Dermis microvascular lymphatic vessel endothelial cell (primary cell): ENCODE measurements at regions not wholly inside any gene's neighbourhood (a gene's known extent, or its start where the extent isn't known, plus 50 kb on each side); places are given as distances from the start of the nearest gene placed in this dataset.

Experiments
- DNase-seq, 2 donors: peaks; one replicate each; pipeline versions ENCODE4 v3.0.0 to v3.0.0-alpha.2; 2010; ENCODE audit warnings: low read depth in 2 of 2

DNA sequence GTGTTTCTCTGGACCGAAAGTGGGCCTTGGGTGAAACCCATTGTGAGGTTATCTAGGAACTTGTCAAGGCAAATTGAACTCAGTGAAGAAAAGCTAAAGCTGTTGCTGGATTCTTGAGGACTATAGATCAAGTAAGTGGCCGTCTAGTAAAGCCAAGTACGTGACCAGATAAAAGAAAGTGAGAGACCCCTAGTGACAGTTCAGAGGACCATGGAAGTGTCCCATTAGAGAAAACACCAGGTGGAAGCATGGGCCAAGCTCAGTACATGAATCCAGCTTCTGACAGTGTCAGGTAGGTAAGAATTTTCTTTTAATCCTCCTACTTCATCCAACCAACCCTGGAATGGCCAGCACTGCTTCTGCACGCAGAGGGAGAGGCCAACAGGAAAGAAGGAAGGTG is 349.3 kb upstream of the RGMA start:
- no peak for DNase-seq

DNA sequence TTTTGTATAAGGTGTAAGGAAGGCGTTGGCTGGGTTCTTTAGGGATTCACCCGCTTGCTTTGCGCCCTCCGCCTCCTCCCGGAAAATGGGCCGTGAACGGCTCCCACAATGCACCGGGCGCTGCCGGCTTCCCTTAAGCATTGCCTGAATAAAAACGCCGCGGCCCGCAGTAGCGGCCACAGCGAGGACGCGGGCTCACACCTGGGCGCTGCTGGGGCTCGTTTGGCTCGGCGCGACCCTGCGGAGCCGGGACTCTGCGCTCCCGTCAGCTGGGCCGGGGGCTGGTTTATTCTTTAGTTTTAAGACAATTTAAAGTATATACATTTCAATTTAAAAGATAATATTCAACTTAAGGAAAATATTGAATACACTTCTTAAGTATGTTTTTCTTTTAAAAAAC is 343.5 kb upstream of the RGMA start:
- no peak for DNase-seq

DNA sequence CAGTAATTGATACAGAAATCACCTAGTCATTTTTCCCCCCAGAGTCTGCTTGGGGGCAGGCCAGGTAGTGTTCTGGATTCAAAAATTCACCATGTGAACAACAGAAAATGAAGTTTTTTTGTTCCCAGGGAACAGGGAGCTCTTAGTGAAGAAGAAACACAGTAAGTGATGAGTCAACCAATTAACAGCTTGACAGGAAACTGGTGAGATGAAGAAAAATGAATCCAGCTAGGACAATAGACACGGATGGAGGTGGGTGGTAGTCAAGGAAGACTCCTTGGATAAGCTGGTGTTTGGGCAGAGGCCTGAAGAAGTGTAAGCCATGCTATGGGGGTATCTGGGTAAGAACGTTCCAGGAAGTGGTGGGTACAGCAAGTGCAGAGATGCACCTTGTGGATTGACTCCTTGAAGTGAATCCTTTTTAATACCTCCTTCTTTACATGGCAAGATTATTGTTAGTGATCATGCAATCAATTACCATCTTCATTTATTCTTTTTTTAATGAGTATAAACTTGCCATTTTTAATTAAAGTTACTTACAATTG is 339.9 kb upstream of the RGMA start:
- DNase-seq, result no peak

DNA sequence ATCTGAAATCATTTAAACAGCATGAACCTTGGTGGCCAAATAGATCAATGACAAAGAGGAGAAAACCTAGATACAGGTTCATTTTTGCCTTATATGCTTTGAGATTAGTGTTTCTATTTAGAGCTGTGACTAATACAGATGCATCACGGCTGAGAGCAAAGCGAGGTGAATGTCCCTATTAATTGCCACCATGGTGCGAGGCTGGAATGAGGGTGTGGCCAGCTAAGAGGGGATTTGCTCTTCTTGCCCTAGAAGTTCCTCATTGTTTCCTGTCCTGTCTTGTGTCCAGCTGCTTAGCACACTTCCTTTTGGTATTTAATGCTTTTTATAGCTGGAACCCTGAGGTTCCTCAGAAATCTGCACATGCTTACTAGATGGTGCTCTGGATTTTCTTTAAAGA is 339.1 kb upstream of the RGMA start:
- no peak for DNase-seq

DNA sequence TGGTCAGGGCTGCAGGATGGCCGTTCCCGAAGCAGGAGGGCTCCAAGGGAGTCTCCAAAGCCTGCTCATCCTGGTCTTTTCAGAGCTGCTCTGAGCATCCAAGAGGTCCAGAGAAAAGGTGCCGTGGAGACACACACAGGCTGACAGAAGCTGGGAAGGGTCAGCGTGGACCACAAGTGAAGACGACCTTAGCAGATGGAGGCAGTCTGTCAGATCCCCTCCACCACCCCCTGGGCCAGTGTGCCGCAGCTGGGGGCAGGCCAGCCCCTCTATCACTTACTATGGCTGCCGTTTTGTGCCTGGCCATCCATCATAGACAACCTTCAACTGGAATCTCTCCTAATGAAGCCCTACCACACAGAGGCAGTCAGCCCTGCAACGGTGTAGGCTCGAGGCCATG is 335.1 kb upstream of the RGMA start:
- DNase-seq, result no peak

DNA sequence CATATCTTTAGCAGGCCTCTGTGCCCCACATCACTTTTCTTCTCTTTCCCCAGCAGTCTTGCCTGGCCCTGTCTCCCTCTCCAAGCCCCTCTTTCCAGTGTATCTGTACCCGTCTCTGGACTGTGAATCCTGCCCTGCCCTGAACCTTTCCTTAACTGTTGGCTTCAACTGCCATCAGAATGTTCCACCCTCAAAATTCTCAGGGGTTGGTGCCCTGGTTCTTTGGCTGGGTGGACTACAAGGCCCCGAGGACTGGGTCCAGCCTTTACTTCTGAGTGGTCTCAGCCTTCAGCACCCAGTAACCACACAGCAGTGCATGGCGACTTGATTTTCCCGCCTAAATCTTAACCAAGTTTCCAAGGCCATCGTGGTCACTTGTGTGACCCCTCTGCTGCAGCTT is 333.5 kb upstream of the RGMA start:
- no peak for DNase-seq

DNA sequence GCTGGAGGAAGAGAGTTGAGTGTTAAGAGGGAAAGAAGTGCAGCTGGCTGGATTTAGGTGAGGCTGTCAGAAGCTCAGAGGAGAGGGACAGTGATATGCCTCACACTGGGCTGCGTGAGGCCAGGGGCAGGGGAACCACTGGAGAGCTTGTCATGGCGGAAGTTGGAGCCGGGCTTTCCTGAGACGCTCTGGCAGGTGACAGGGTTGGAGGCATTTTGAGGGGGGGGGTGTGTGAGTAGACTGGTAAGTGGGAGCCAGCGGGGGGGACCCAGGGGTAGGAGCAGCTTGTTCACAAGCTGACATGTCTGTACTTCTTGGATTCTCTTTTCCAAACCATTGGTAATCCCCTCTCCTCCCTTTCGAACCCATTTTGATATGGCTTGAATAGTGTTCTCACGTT is 331.5 kb upstream of the RGMA start:
- no peak for DNase-seq

DNA sequence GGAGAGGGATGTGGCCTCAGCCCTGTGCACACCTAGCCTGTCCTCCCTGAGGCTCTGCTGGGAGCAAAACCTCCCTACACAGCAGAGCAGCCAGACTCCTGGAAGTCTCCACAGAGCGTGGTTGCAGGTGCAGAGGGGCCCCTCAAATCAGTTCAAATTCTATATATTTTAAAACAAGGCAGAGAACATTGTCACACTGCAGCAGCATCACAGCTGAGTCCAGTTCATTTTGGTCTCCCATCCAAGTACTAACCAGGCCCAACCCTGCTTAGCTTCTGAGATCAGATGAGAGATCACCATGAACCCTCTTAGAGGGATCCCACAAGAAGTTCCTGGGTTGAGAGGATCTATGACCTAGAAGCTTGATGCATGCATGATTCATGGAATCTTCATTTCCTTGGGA is 331.0 kb upstream of the RGMA start:
- no peak for DNase-seq

DNA sequence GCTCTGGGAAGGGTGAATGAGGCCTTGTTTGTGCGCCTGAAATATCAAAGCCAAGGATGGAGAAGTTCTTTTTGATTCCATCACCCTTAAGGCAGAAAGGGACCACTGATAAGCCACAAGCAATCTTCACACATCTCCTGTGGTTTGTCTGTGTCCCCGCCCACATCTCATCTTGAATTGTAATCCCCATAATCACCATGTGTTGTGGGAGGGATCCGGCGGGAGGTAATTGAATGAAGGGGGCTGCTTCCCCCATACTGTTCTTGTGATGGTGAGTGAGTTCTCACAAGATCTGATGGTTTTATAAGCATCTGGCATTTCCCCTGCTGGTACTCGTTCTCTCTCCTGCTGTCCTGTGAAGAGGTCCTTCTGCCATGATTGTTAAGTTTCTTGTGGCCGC is 329.6 kb upstream of the RGMA start:
- no peak for DNase-seq

DNA sequence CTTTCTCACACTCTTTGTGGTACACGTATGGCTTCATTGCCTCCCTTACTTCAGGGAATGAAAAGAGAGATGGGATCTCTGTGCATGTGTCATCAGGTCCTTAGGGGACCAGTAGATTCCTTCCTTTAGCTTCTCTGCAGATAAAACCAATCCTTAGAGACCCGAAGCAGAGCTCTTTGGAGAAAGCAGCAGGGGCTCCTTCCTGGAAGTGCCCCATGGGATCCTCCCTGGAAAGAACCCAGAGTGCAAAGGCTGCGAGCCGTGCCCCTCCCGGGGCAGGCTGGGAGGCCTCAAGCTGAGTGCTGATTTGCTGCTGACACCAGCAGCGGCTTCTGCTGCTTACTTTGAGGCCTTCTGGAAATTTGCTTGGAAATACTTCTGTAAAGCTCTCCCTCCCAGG is 328.6 kb upstream of the RGMA start:
- no peak for DNase-seq

DNA sequence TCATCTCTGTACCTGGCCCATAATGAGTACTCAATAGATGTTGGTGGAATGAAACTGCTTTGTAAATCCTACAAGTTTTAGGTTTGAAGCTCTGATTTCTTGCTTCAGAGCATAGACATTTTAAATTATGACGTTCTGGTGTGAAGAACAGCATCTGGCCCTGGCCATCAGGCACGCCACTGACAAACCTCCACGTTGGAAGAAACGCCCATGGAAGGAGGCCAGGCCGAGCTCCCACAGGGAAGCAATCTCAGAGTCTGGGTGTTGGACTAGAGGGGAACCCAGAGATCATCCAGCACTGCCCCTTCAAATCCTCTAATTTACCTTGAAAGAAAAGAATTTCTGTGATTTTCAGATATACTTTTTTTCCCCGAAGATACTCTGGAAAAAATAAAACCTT is 328.1 kb upstream of the RGMA start:
- DNase-seq, result no peak

DNA sequence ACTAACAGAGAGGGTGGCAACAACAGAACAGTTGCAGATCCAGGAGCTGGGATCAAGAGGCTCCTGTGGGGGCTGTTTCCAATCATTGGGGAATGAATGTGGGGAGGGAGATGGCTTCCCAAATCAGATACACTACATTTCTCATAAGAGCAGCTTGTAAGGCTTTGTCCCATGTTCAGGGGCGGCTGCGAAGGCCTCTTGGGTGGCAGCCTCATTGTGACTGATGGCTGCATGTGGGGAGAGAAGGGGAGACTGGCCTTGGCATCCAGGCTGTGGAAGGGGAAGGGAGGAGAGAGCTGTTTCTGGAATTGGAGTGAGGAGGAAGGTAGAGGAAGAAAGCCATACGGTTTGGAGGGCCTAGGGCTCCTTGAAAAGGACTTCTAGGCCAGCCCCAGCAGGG is 326.6 kb upstream of the RGMA start:
- no peak for DNase-seq

DNA sequence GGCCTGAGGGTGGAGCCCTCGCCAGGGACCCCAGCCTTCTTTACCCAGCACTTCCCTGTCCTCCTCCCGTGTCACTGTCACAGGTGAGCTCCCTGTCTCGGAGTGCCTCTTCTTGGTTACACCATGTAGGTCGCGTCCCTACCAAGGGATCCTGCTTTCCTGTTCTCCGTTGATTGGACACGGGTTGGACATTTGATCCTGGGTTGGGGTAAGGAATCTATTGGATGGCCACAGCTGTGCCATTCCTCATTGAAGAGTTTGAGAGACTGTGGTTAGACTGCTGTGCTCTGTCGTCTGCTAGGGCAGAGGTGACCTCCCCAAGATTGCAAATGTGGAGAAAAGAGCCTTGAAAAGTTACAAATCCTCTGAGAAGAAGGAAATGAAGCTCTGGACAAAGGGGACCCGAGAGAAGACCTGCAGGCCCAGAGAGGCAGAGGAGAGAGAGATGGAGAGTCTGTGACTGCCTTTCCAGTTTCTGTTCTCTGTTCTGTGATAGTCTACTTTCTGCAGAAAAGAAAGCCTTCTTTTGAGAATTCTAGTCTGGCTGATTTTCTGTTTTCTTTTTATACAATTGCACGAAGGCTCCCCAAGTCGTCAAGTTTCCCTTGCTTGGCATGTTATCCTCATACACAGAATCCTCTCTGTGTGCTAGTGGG is 325.7 kb upstream of the RGMA start:
- no peak for DNase-seq

DNA sequence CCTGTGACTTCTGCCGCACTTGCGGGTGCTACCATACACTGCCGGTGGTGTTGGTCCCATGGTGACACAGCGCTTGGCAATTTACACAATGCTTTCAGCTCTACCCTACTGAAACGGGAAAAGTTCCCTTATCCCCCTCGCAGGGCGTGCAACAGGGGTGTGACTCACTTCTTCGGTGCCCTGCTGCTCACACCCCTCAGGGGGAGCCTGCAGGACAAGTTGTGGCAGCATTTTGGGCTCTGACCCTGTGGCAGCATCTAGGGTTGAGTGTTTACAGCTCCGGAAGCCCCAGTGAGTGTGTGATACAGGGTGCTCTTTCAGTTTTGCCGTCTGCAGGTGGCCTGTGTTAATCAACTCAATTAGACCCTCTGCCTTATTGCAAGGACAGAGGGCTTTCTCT is 324.7 kb upstream of the RGMA start:
- no peak for DNase-seq

DNA sequence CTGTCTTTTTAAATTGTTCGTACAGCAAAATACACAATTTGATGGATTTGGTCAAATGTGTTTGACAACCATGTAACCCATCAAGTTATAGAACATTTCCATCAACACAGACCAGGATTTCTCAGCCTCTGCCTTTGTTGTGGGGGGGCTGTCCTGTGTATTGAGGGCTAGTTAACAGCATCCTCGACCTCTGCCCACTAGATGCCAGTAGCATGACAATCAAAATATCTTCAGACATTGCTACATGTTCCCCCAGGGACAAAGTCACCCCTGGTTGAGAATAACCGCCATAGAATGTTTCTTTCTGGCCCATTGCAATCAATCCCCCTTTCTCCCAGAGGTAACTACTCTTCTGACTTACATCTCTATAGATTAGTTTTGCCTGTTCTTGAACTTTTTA is 310.1 kb upstream of the RGMA start:
- no peak for DNase-seq

DNA sequence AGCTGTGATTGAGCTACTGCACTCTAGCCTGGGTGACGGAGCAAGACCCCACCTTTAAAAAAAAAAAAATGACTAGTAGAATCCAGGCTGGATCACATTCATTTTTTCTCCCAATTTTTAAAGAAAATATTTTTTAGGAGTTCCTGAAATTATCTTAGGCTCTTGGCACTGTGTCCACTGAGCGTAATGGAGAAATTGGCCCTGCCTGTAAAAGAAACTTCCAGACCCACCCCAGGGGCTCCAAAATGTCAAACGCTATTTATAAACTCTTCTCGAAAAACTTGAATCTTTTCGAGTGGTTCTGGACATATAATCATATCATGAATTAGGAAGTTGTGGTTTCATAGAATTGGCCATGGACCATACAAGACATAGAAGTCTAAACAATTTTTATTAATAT is 300.2 kb upstream of the RGMA start:
- no peak for DNase-seq

DNA sequence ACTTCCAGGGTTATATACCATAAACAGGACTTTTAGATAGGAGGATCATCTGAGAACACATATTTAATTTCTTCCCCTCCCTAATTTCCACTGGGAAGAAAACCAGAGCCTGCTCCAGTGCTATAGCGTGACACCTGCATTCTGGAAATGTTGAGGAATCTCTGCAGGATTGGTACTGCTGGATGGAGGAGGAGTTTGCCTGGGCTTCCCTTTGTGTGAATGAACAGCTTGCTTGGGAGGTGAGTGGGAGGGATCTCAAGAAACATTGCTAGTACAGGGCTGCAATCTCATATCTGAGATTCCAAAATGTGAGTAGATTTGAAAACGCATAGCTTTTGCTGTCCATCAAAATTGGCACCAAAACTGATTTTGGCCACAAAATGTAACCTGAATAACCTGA is 295.9 kb upstream of the RGMA start:
- DNase-seq, result no peak

DNA sequence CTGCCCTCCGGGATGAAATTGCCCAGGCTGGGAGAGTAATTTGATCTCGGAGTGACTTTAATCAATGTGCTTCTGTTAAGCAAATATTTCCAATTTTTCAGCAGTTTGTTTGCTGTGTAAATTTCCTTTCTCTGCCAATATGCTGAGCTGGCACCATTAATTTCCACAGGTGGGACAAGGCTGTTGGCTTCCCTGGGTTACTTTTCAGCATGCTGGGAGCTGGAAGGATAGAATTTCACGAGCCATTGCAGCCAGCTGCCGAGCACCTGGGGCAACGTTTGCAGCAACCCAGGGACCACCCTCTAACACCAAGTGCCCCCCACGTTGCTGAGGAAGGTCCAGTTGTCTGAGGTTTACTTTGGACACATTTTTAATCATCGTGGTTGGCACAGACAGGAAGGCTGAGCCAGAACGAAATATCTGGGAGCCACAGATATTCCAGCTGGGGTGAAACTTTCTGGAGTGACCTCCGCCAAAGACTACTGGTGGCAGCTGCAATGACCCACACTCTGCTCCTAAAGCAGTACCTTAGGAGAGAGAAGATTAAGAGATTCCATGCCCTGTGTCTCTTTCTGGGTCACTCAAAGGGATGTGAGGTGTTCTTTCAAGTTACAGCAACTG is 293.3 kb upstream of the RGMA start:
- DNase-seq, result no peak

DNA sequence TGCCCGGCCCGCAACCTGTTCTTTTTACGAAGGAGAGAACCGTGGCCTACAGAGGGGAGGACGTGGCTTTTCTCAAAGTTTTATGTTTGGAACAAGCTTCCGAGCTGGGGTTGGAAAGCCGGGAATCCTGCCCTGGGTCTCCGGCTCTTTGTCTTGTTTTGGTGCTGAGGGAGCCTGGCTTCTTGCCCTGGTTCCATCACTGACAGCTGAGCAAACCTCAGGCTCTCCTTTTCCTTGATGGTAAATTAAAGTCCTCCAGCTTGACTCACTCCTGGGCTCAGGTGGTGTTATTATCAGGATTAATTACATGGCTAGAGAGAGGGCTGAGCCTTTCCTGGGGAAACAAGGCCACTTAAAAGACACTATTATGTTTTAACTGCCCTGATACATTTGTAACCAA is 289.5 kb upstream of the RGMA start:
- DNase-seq, result no peak

DNA sequence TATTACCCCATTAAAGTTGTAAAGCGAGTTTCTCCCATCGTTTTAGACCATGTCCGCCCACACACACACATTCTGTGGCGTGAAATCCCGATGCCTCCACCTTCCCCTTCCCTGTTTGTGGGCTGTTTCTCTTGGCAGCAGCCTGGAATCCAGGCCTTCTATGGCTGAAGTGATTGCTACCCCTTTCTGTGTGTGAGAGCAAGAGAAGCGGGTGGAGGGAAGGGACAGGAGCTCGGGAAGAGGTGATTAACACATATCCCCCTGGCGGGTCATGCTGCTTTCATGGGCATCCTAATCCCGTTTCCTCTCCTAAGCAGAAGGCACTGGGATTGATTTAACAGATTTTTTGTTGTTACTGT is 283.8 kb upstream of the RGMA start:
- DNase-seq, result no peak

DNA sequence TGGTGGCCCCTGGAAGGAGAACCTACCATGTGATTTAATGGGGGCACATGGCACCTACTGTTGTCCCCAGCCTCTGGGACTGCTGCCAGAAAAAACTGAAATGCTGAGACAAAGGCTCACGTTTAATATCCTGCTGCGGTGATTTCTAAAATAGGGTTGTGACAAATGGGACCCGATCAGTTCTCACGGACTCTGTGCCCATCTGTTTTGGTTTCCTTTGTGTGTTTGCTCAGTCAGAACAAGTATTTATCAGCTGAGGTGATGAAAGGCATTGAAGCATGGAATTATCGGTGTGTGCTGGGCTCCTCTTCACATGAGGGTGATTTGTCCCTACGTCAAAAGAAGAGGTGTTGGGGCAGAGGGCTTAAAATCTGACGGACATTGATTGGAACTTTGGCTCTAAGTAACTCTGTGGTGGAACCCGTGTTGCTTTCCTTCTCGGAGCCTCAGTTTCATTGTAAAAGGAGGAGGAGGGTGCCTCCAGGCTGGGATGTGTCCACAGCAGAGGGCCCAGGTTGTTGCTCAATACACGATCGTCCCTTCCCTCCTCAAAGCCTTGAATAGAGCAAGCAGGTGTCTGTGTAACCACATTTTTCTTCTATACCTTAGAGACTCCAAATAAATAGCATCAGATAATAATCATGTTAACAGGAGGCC is 283.3 kb upstream of the RGMA start:
- no peak for DNase-seq

DNA sequence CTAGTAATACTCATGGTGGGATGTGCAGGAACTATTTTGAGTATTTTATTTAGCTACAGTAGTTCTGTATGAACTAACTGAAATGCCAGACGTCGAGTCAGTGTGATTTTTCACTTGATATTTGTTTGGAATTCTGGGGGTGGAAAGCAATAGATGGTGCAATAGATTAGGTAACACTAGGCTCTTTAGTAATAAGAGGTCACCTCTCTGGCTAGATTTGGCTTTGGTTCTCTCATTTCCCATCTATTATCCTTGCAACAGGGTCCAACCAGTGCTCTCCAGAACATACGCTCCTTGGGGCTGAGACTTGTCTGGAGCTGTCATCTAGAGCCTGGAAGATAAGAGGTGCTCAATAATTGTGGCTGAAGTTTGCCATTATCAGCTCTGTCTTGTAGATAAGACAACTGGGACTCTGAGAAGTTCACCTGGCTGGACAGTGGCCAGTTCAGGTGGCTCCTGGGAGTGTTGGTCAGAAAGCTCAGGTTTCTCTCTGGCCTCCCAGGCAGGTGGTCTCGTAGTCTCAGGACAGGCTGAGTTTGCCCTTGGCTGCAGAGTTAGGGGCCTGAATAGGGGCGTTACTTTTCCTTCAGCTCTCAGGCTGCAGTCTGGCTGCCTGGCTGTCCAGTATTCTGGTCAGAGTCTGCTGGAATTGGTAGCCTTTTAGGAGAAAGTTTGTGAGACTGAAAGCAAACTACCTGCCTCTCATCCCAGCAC is 277.5 kb upstream of the RGMA start:
- DNase-seq, result no peak

DNA sequence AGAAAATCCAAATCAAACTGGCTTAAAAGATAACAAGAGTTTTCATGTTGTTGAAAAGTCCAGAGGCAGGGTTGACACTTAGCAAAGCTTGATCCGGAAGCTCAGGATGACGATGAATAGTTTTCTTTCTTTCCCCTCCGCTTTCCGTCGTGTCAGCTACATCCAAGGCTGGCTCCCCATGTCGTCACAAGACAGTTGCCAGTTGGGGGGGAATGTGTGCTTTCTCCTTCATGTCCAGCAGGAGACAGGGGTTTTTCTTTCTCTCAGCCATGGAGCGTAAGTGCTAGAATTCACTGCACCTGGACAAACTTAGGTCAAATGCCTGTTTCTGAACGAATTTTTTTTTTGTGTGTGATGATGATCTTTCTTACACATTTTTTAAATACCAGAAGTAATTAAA is 273.8 kb upstream of the RGMA start:
- DNase-seq, result no peak
